ENCODE measurements at regions not wholly inside any gene's neighbourhood (a gene's known extent, or its start where the extent isn't known, plus 50 kb on each side); places are given as distances from the start of the nearest gene placed in this dataset.
A peak's percentile ranks its signal among the peaks of the same experiment; 100 is the strongest.

- Mint-ChIP-seq H3K27me3 (peaks cover 0 to 41% (median 0%) of the 10 kb centered on the region in 5 donors), H3K4me3 (no peak overlapping the region), H3K36me3 (peaks cover 0 to 3% (median 0%) of the 10 kb centered on the region in 5 donors), H3K4me1 (peaks cover 17 to 40% (median 28%) of the 10 kb centered on the region in 7 donors), H3K27ac (no peak overlapping the region), H3K9me3 (peaks cover 0 to 5% (median 0%) of the 10 kb centered on the region in 11 donors)
- POLR2A ChIA-PET: no interaction called here
- CTCF ChIA-PET: interaction anchor here (1.0 kb wide), 1 partner anchor 131 kb away, joined by 5 read pairs; no protein-coding TSS in a partner anchor
- Histone ChIP-seq H3K27ac (ENCODE audit: low read depth, low read length) (no peak overlapping the region), H3K4me3 (ENCODE audit: low read length) (no peak overlapping the region), H3K27me3 (ENCODE audit: control insufficient read depth in 2 of 2, insufficient read depth in 2 of 2, low read length in 2 of 2) (no peaks in the 10 kb centered on the region), H3K36me3 (ENCODE audit: control insufficient read depth in 2 of 3, insufficient read depth in 3 of 3, low read length in 3 of 3) (no peaks in the 10 kb centered on the region), H3K4me1 (ENCODE audit: control insufficient read depth in 2 of 2, insufficient read depth in 2 of 2, low read length in 2 of 2) (peaks cover 19 to 20% of the 10 kb centered on the region in 2 donors), H3K9me3 (ENCODE audit: control insufficient read depth in 2 of 3, low read length in 3 of 3) (no peaks in the 10 kb centered on the region)
- intact Hi-C loops (cut with micrococcal nuclease): loop anchor here in 1 of 2 donors (2.0 kb wide), 1 partner anchor 15 kb away; no protein-coding TSS in a partner anchor
- DNase-seq (no peak), ATAC-seq (no peak)
Observed at GRCh38 chr1:229124116-229124515, 146.8 kb upstream of the RAB4A start.

GRCh38 chr1:229124520-229125124 lies 146.3 kb upstream of the RAB4A start:
- H3K4me3 ChIP-seq (ENCODE audit: low read length): no peak overlapping the region
- Mint-ChIP-seq H3K27ac (peak overlapping the region in 1 of 9 donors; percentile 8), H3K9me3 (peaks cover 0 to under 1% (median 0%) of the 10 kb centered on the region in 11 donors), H3K36me3 (peaks cover 0 to under 1% (median 0%) of the 10 kb centered on the region in 5 donors), H3K4me3 (no peak overlapping the region), H3K27me3 (peaks cover 0 to 42% (median 0%) of the 10 kb centered on the region in 5 donors), H3K4me1 (peaks cover 17 to 40% (median 30%) of the 10 kb centered on the region in 7 donors)
- no peaks in the 10 kb centered on the region for H3K27me3 ChIP-seq (ENCODE audit: control insufficient read depth in 2 of 2, insufficient read depth in 2 of 2, low read length in 2 of 2)
- no peaks in the 10 kb centered on the region for H3K9me3 ChIP-seq (ENCODE audit: control insufficient read depth in 2 of 3, low read length in 3 of 3)
- intact Hi-C loops (cut with micrococcal nuclease): loop anchor here in 1 of 2 donors (2.0 kb wide), 1 partner anchor 14 kb away; no protein-coding TSS in a partner anchor
- DNase-seq: no peak
- CTCF ChIA-PET: interaction anchor here (1.0 kb wide), 1 partner anchor 130 kb away, joined by 5 read pairs; no protein-coding TSS in a partner anchor
- POLR2A ChIA-PET: no interaction called here
- no peak overlapping the region for H3K27ac ChIP-seq (ENCODE audit: low read depth, low read length)
- H3K4me1 ChIP-seq (ENCODE audit: control insufficient read depth in 2 of 2, insufficient read depth in 2 of 2, low read length in 2 of 2): peaks cover 24 to 25% of the 10 kb centered on the region in 2 donors
- no peak for ATAC-seq
- no peaks in the 10 kb centered on the region for H3K36me3 ChIP-seq (ENCODE audit: control insufficient read depth in 2 of 3, insufficient read depth in 3 of 3, low read length in 3 of 3)

GRCh38 chr1:229127301-229127700 lies 143.6 kb upstream of the RAB4A start:
- H3K36me3 Mint-ChIP-seq: no peaks in the 10 kb centered on the region
- CTCF ChIA-PET: no interaction called here
- H3K27me3 Mint-ChIP-seq: peaks cover 0 to 61% (median 0%) of the 10 kb centered on the region in 5 donors
- peaks cover 41 to 46% of the 10 kb centered on the region in 2 donors for H3K4me1 ChIP-seq (ENCODE audit: control insufficient read depth in 2 of 2, insufficient read depth in 2 of 2, low read length in 2 of 2)
- peak in 1 of 9 donors; percentile 34 for DNase-seq
- no peak for ATAC-seq
- H3K27me3 ChIP-seq (ENCODE audit: control insufficient read depth in 2 of 2, insufficient read depth in 2 of 2, low read length in 2 of 2): no peaks in the 10 kb centered on the region
- no peaks in the 10 kb centered on the region for H3K9me3 ChIP-seq (ENCODE audit: control insufficient read depth in 2 of 3, low read length in 3 of 3)
- no peak overlapping the region for H3K27ac ChIP-seq (ENCODE audit: low read depth, low read length)
- no peaks in the 10 kb centered on the region for H3K36me3 ChIP-seq (ENCODE audit: control insufficient read depth in 2 of 3, insufficient read depth in 3 of 3, low read length in 3 of 3)
- POLR2A ChIA-PET: interaction anchor here (1.4 kb wide), 1 partner anchor 12 kb away, joined by 4 read pairs; no protein-coding TSS in a partner anchor
- peaks cover 26 to 66% (median 56%) of the 10 kb centered on the region in 7 donors for H3K4me1 Mint-ChIP-seq
- intact Hi-C loops (cut with micrococcal nuclease): no loop called here
- H3K9me3 Mint-ChIP-seq: no peaks in the 10 kb centered on the region
- peak overlapping the region in 8 of 10 donors; percentile 4 to 60 (median 40) for H3K4me3 Mint-ChIP-seq
- H3K4me3 ChIP-seq (ENCODE audit: low read length): no peak overlapping the region
- H3K27ac Mint-ChIP-seq: peak overlapping the region in 4 of 9 donors; percentile 57 to 92 (median 80)

GRCh38 chr1:229128066-229128608 lies 142.8 kb upstream of the RAB4A start:
- ChIA-PET POLR2A (interaction anchor here (1.4 to 2.1 kb wide), 2 partner anchors 10 to 11 kb away, joined by 4 to 5 read pairs; no protein-coding TSS in a partner anchor), CTCF (interaction anchor here (0.6 to 2.1 kb wide), 2 partner anchors 11 to 65 kb away, joined by 3 to 7 read pairs; no protein-coding TSS in a partner anchor)
- peaks cover 0 to 5% (median 0%) of the 10 kb centered on the region in 11 donors for H3K9me3 Mint-ChIP-seq
- H3K4me1 Mint-ChIP-seq: peaks cover 26 to 74% (median 62%) of the 10 kb centered on the region in 7 donors
- H3K4me3 ChIP-seq (ENCODE audit: low read length): no peak overlapping the region
- peak overlapping the region in 6 of 9 donors; percentile 6 to 57 (median 24) for H3K27ac Mint-ChIP-seq
- H3K4me1 ChIP-seq (ENCODE audit: control insufficient read depth in 2 of 2, insufficient read depth in 2 of 2, low read length in 2 of 2): peaks cover 41 to 46% of the 10 kb centered on the region in 2 donors
- H3K27me3 Mint-ChIP-seq: peaks cover 0 to 61% (median 0%) of the 10 kb centered on the region in 5 donors
- H3K36me3 ChIP-seq (ENCODE audit: control insufficient read depth in 2 of 3, insufficient read depth in 3 of 3, low read length in 3 of 3): no peaks in the 10 kb centered on the region
- H3K4me3 Mint-ChIP-seq: peak overlapping the region in 4 of 10 donors; percentile 2 to 60 (median 31)
- no peak for DNase-seq
- no peaks in the 10 kb centered on the region for H3K9me3 ChIP-seq (ENCODE audit: control insufficient read depth in 2 of 3, low read length in 3 of 3)
- H3K36me3 Mint-ChIP-seq: no peaks in the 10 kb centered on the region
- no peak for ATAC-seq
- intact Hi-C loops (cut with micrococcal nuclease): no loop called here
- no peak overlapping the region for H3K27ac ChIP-seq (ENCODE audit: low read depth, low read length)
- H3K27me3 ChIP-seq (ENCODE audit: control insufficient read depth in 2 of 2, insufficient read depth in 2 of 2, low read length in 2 of 2): no peaks in the 10 kb centered on the region

- Histone ChIP-seq H3K36me3 (ENCODE audit: control insufficient read depth in 2 of 3, insufficient read depth in 3 of 3, low read length in 3 of 3) (no peaks in the 10 kb centered on the region), H3K27me3 (ENCODE audit: control insufficient read depth in 2 of 2, insufficient read depth in 2 of 2, low read length in 2 of 2) (no peaks in the 10 kb centered on the region), H3K4me1 (ENCODE audit: control insufficient read depth in 2 of 2, insufficient read depth in 2 of 2, low read length in 2 of 2) (peaks cover 41 to 46% of the 10 kb centered on the region in 2 donors), H3K4me3 (ENCODE audit: low read length) (peak overlapping the region; percentile 29), H3K27ac (ENCODE audit: low read depth, low read length) (no peak overlapping the region), H3K9me3 (ENCODE audit: control insufficient read depth in 2 of 3, low read length in 3 of 3) (peaks cover 0 to 1% (median 0%) of the 10 kb centered on the region in 3 experiments)
- H3K27ac Mint-ChIP-seq: peak overlapping the region in 8 of 9 donors; percentile 15 to 93 (median 80)
- H3K36me3 Mint-ChIP-seq: peaks cover 6 to 7% (median 7%) of the 10 kb centered on the region in 5 donors
- peak overlapping the region in 9 of 10 donors; percentile 39 to 83 (median 69) for H3K4me3 Mint-ChIP-seq
- ChIA-PET POLR2A (interaction anchor here (0.7 to 2.1 kb wide), 5 partner anchors 8 to 128 kb away, joined by 3 to 9 read pairs (median 4); no protein-coding TSS in a partner anchor), CTCF (interaction anchor here (0.6 to 2.8 kb wide), 4 partner anchors 10 to 394 kb away, joined by 3 to 10 read pairs (median 5); no protein-coding TSS in a partner anchor)
- DNase-seq (peak in 3 of 9 donors; percentile 37 to 43 (median 42)), ATAC-seq (peak; percentile 64)
- peaks cover 3 to 16% (median 8%) of the 10 kb centered on the region in 11 donors for H3K9me3 Mint-ChIP-seq
- H3K27me3 Mint-ChIP-seq: peaks cover 0 to 55% (median 0%) of the 10 kb centered on the region in 5 donors
- intact Hi-C loops (cut with micrococcal nuclease): loop anchor here in 1 of 2 donors (5.0 to 10.0 kb wide), 2 partner anchors 72 to 265 kb away; no protein-coding TSS in a partner anchor
- H3K4me1 Mint-ChIP-seq: peaks cover 26 to 87% (median 67%) of the 10 kb centered on the region in 7 donors
Observed at GRCh38 chr1:229129301-229130027, 141.4 kb upstream of the RAB4A start.

All from naive thymus-derived CD4-positive, alpha-beta T cell (primary cell).